ENCODE measurements at regions not wholly inside any gene's neighbourhood (a gene's known extent, or its start where the extent isn't known, plus 50 kb on each side); places are given as distances from the start of the nearest gene placed in this dataset.
A peak's percentile ranks its signal among the peaks of the same experiment; 100 is the strongest.
"Not testable (repeated sequence)": the region's sequence is repeated elsewhere in the genome, so short reads cannot be mapped to it uniquely, and the experiment has no call there.

- H3K36me3 Mint-ChIP-seq, result no peaks in the 10 kb centered on the region
- POLR2A ChIA-PET, result no interaction called here
- no peak overlapping the region for H3K4me3 Mint-ChIP-seq
- DNase-seq (no peak), ATAC-seq (no peak)
- H3K27ac Mint-ChIP-seq, result no peak overlapping the region
- H3K9me3 Mint-ChIP-seq, result peaks cover 0 to 17% (median 7%) of the 10 kb centered on the region in 9 donors
- no peaks in the 10 kb centered on the region for H3K4me1 Mint-ChIP-seq
- no peaks in the 10 kb centered on the region for H3K27me3 Mint-ChIP-seq
These were observed 284.7 kb upstream of the BRINP3 start for GRCh38 chr1:190762325-190762724.

- Mint-ChIP-seq H3K36me3 (no peaks in the 10 kb centered on the region), H3K27me3 (no peaks in the 10 kb centered on the region), H3K27ac (no peak overlapping the region), H3K4me1 (no peaks in the 10 kb centered on the region), H3K9me3 (peaks cover 8 to 25% (median 18%) of the 10 kb centered on the region in 9 donors), H3K4me3 (no peak overlapping the region)
- DNase-seq (no peak), ATAC-seq (no peak)
- POLR2A ChIA-PET, result no interaction called here
These were observed 315.2 kb upstream of the BRINP3 start for GRCh38 chr1:190792873-190793272.

- Mint-ChIP-seq H3K36me3 (no peaks in the 10 kb centered on the region), H3K27me3 (no peaks in the 10 kb centered on the region), H3K4me1 (no peaks in the 10 kb centered on the region), H3K9me3 (peaks cover 2 to 61% (median 19%) of the 10 kb centered on the region in 9 donors), H3K27ac (no peak overlapping the region), H3K4me3 (no peak overlapping the region)
- ATAC-seq (no peak), DNase-seq (no peak)
- POLR2A ChIA-PET, result no interaction called here
These were observed 330.0 kb upstream of the BRINP3 start for GRCh38 chr1:190807629-190808028.

- Mint-ChIP-seq H3K36me3 (no peaks in the 10 kb centered on the region), H3K4me1 (no peaks in the 10 kb centered on the region), H3K4me3 (no peak overlapping the region), H3K9me3 (peaks cover 2 to 65% (median 21%) of the 10 kb centered on the region in 9 donors), H3K27me3 (no peaks in the 10 kb centered on the region), H3K27ac (no peak overlapping the region)
- ATAC-seq (no peak), DNase-seq (no peak)
- POLR2A ChIA-PET, result no interaction called here
These were observed 330.4 kb upstream of the BRINP3 start for GRCh38 chr1:190808035-190808434.

- DNase-seq (no peak), ATAC-seq (no peak)
- H3K27me3 Mint-ChIP-seq, result no peaks in the 10 kb centered on the region
- H3K27ac Mint-ChIP-seq, result no peak overlapping the region
- H3K4me1 Mint-ChIP-seq, result no peaks in the 10 kb centered on the region
- H3K9me3 Mint-ChIP-seq, result peaks cover 2 to 73% (median 25%) of the 10 kb centered on the region in 9 donors
- POLR2A ChIA-PET, result no interaction called here
- no peaks in the 10 kb centered on the region for H3K36me3 Mint-ChIP-seq
- no peak overlapping the region for H3K4me3 Mint-ChIP-seq
These were observed 331.6 kb upstream of the BRINP3 start for GRCh38 chr1:190809312-190809711.

- Mint-ChIP-seq H3K27ac (no peak overlapping the region), H3K27me3 (no peaks in the 10 kb centered on the region), H3K36me3 (no peaks in the 10 kb centered on the region), H3K9me3 (peaks cover 0 to 62% (median 30%) of the 10 kb centered on the region in 9 donors), H3K4me3 (no peak overlapping the region), H3K4me1 (no peaks in the 10 kb centered on the region)
- POLR2A ChIA-PET, result no interaction called here
- DNase-seq, result no peak
- ATAC-seq, result no peak
These were observed 335.3 kb upstream of the BRINP3 start for GRCh38 chr1:190812996-190813395.

- Mint-ChIP-seq H3K27ac (no peak overlapping the region), H3K9me3 (peaks cover 0 to 25% (median 8%) of the 10 kb centered on the region in 9 donors), H3K36me3 (no peaks in the 10 kb centered on the region), H3K27me3 (no peaks in the 10 kb centered on the region), H3K4me3 (no peak overlapping the region), H3K4me1 (no peaks in the 10 kb centered on the region)
- ATAC-seq, result no peak
- POLR2A ChIA-PET, result no interaction called here
- no peak for DNase-seq
These were observed 354.8 kb upstream of the BRINP3 start for GRCh38 chr1:190832511-190832910.

GRCh38 chr1:190835658-190836057 lies 358.0 kb upstream of the BRINP3 start:
- POLR2A ChIA-PET, result no interaction called here
- no peak overlapping the region for H3K4me3 Mint-ChIP-seq
- H3K4me1 Mint-ChIP-seq, result no peaks in the 10 kb centered on the region
- H3K36me3 Mint-ChIP-seq, result no peaks in the 10 kb centered on the region
- no peaks in the 10 kb centered on the region for H3K27me3 Mint-ChIP-seq
- H3K27ac Mint-ChIP-seq, result peak overlapping the region in 1 of 10 donors; percentile 76
- no peak for ATAC-seq
- no peak for DNase-seq
- H3K9me3 Mint-ChIP-seq, result peaks cover 0 to 23% (median 7%) of the 10 kb centered on the region in 9 donors

- H3K4me3 Mint-ChIP-seq, H3K27me3 Mint-ChIP-seq, H3K4me1 Mint-ChIP-seq, H3K27ac Mint-ChIP-seq, DNase-seq, H3K36me3 Mint-ChIP-seq, ATAC-seq, POLR2A ChIA-PET: not testable (repeated sequence)
- H3K9me3 Mint-ChIP-seq, result peaks cover 0 to 22% (median 7%) of the 10 kb centered on the region in 9 donors
These were observed 359.5 kb upstream of the BRINP3 start for GRCh38 chr1:190837200-190837599.

- Mint-ChIP-seq H3K27me3 (no peaks in the 10 kb centered on the region), H3K4me3 (no peak overlapping the region), H3K27ac (no peak overlapping the region), H3K4me1 (no peaks in the 10 kb centered on the region), H3K36me3 (no peaks in the 10 kb centered on the region), H3K9me3 (peaks cover 0 to 24% (median 8%) of the 10 kb centered on the region in 9 donors)
- POLR2A ChIA-PET, result no interaction called here
- DNase-seq, result no peak
- ATAC-seq, result no peak
These were observed 360.2 kb upstream of the BRINP3 start for GRCh38 chr1:190837888-190838287.

- DNase-seq, result no peak
- POLR2A ChIA-PET, result no interaction called here
- no peak for ATAC-seq
- Mint-ChIP-seq H3K4me1 (no peaks in the 10 kb centered on the region), H3K27ac (no peak overlapping the region), H3K27me3 (no peaks in the 10 kb centered on the region), H3K4me3 (no peak overlapping the region), H3K9me3 (peaks cover 0 to 13% (median 9%) of the 10 kb centered on the region in 9 donors), H3K36me3 (no peaks in the 10 kb centered on the region)
These were observed 369.5 kb upstream of the BRINP3 start for GRCh38 chr1:190847166-190847565.

- POLR2A ChIA-PET, result no interaction called here
- Mint-ChIP-seq H3K27ac (no peak overlapping the region), H3K4me3 (no peak overlapping the region), H3K9me3 (peaks cover 2 to 18% (median 10%) of the 10 kb centered on the region in 9 donors), H3K4me1 (no peaks in the 10 kb centered on the region), H3K36me3 (no peaks in the 10 kb centered on the region), H3K27me3 (no peaks in the 10 kb centered on the region)
- no peak for ATAC-seq
- DNase-seq, result no peak
These were observed 371.7 kb upstream of the BRINP3 start for GRCh38 chr1:190849346-190849745.

- Mint-ChIP-seq H3K36me3 (no peaks in the 10 kb centered on the region), H3K27me3 (no peaks in the 10 kb centered on the region), H3K27ac (no peak overlapping the region), H3K4me3 (no peak overlapping the region), H3K4me1 (no peaks in the 10 kb centered on the region), H3K9me3 (peaks cover 10 to 37% (median 14%) of the 10 kb centered on the region in 9 donors)
- ATAC-seq, result no peak
- DNase-seq, result no peak
- POLR2A ChIA-PET, result no interaction called here
These were observed 374.9 kb upstream of the BRINP3 start for GRCh38 chr1:190852611-190853010.

GRCh38 chr1:190858140-190858539 lies 380.5 kb upstream of the BRINP3 start:
- H3K27ac Mint-ChIP-seq, result no peak overlapping the region
- H3K27me3 Mint-ChIP-seq, result no peaks in the 10 kb centered on the region
- H3K4me1 Mint-ChIP-seq, result no peaks in the 10 kb centered on the region
- H3K36me3 Mint-ChIP-seq, result peaks cover 0 to 6% (median 0%) of the 10 kb centered on the region in 3 donors
- peaks cover 17 to 62% (median 28%) of the 10 kb centered on the region in 9 donors for H3K9me3 Mint-ChIP-seq
- POLR2A ChIA-PET, result no interaction called here
- DNase-seq (no peak), ATAC-seq (no peak)
- H3K4me3 Mint-ChIP-seq, result no peak overlapping the region
